ENCODE measurements at regions not wholly inside any gene's neighbourhood (a gene's known extent, or its start where the extent isn't known, plus 50 kb on each side); places are given as distances from the start of the nearest gene placed in this dataset.

- CTCF ChIA-PET = no interaction called here
- Histone ChIP-seq H3K9me3 (ENCODE audit: control insufficient read depth, insufficient read depth, low read depth, low read length) (no peaks in the 10 kb centered on the region), H3K36me3 (ENCODE audit: control insufficient read depth, insufficient read depth, low read length) (no peaks in the 10 kb centered on the region), H3K4me3 (ENCODE audit: low read depth in 2 of 2, low read length in 2 of 2) (no peak overlapping the region), H3K27ac (ENCODE audit: low read length) (no peak overlapping the region), H3K4me1 (ENCODE audit: control insufficient read depth, insufficient read depth, low read length) (no peaks in the 10 kb centered on the region), H3K27me3 (ENCODE audit: control insufficient read depth, insufficient read depth, low read length) (no peaks in the 10 kb centered on the region)
- POLR2A ChIA-PET = no interaction called here
- no peak for DNase-seq (ENCODE audit: low read depth, low spot score)
- in situ Hi-C loops (cut with HindIII; ENCODE audit: low pct_unique_long_range_greater_than_20kb, low sequenced_read_pairs) = no loop called here
- intact Hi-C loops (cut with micrococcal nuclease; ENCODE audit: unreplicated experiment) = no loop called here
- no TSS peak for BruUV-seq (replicated peaks)
- TF ChIP-seq CTCF (IDR thresholded peaks at IDR 0.05) (no peak), SIN3A (IDR thresholded peaks at IDR 0.05; ENCODE audit: borderline replicate concordance, insufficient read depth, low read depth, low read length) (no peak), TCF7L2 (IDR thresholded peaks at IDR 0.05; ENCODE audit: low read depth, low read length) (no peak), POLR2AphosphoS5 (IDR thresholded peaks at IDR 0.05; ENCODE audit: low read depth, low read length) (no peak), REST (IDR thresholded peaks at IDR 0.05; ENCODE audit: insufficient read depth in 1 of 2, low read depth in 2 of 2, low read length in 1 of 2) (no peak)
- ATAC-seq = no peak
Observed at GRCh38 chr18:29711932-29712331, 1330.6 kb downstream of the DSC3 start.

GRCh38 chr18:29693334-29693733 is 1349.2 kb downstream of the DSC3 start:
- no TSS peak for BruUV-seq (replicated peaks)
- ATAC-seq (no peak), DNase-seq (ENCODE audit: low read depth, low spot score) (no peak)
- CTCF ChIA-PET = no interaction called here
- Histone ChIP-seq H3K4me1 (ENCODE audit: control insufficient read depth, insufficient read depth, low read length) (no peaks in the 10 kb centered on the region), H3K9me3 (ENCODE audit: control insufficient read depth, insufficient read depth, low read depth, low read length) (no peaks in the 10 kb centered on the region), H3K36me3 (ENCODE audit: control insufficient read depth, insufficient read depth, low read length) (no peaks in the 10 kb centered on the region), H3K27ac (ENCODE audit: low read length) (no peak overlapping the region), H3K27me3 (ENCODE audit: control insufficient read depth, insufficient read depth, low read length) (no peaks in the 10 kb centered on the region), H3K4me3 (ENCODE audit: low read depth in 2 of 2, low read length in 2 of 2) (no peak overlapping the region)
- in situ Hi-C loops (cut with HindIII; ENCODE audit: low pct_unique_long_range_greater_than_20kb, low sequenced_read_pairs) (no loop called here), intact Hi-C loops (cut with micrococcal nuclease; ENCODE audit: unreplicated experiment) (no loop called here)
- TF ChIP-seq CTCF (IDR thresholded peaks at IDR 0.05) (no peak), POLR2AphosphoS5 (IDR thresholded peaks at IDR 0.05; ENCODE audit: low read depth, low read length) (no peak), SIN3A (IDR thresholded peaks at IDR 0.05; ENCODE audit: borderline replicate concordance, insufficient read depth, low read depth, low read length) (no peak), REST (IDR thresholded peaks at IDR 0.05; ENCODE audit: insufficient read depth in 1 of 2, low read depth in 2 of 2, low read length in 1 of 2) (no peak), TCF7L2 (IDR thresholded peaks at IDR 0.05; ENCODE audit: low read depth, low read length) (no peak)
- POLR2A ChIA-PET = no interaction called here

All from Panc1 (cell line).